ENCODE measurements at regions not wholly inside any gene's neighbourhood (a gene's known extent, or its start where the extent isn't known, plus 50 kb on each side); places are given as distances from the start of the nearest gene placed in this dataset.

- TF ChIP-seq CTCF (IDR thresholded peaks at IDR 0.05 in 2 of 3, conservative IDR thresholded peaks at IDR 0.05 in 1 of 3; ENCODE audit: control insufficient read depth in 2 of 3, extremely low read depth in 1 of 3, insufficient read depth in 1 of 3, low read depth in 3 of 3, low read length in 3 of 3) = no peak
- no peak for TF ChIP-seq SMC3 (IDR thresholded peaks at IDR 0.05; ENCODE audit: borderline replicate concordance, low read length)
- no peak for TF ChIP-seq BRCA1 (IDR thresholded peaks at IDR 0.05; ENCODE audit: low read depth, low read length)
- no peak for TF ChIP-seq POLR2AphosphoS5 (IDR thresholded peaks at IDR 0.05; ENCODE audit: low read length)
- no peak for TF ChIP-seq NR2C2 (IDR thresholded peaks at IDR 0.05; ENCODE audit: borderline replicate concordance, control insufficient read depth, insufficient read length, low read depth)
- TF ChIP-seq POLR2A (IDR thresholded peaks at IDR 0.05; ENCODE audit: low read depth, low read length) = no peak
- no peak for TF ChIP-seq MYC (IDR thresholded peaks at IDR 0.05; ENCODE audit: insufficient read depth, insufficient read length, insufficient replicate concordance, low read length, severe bottlenecking)
- TF ChIP-seq ATF7 (IDR thresholded peaks at IDR 0.05; ENCODE audit: low read depth) = no peak
- no peak for TF ChIP-seq SPI1 (IDR thresholded peaks at IDR 0.05; ENCODE audit: borderline replicate concordance, insufficient read depth, low read depth, low read length)
- TF ChIP-seq SUZ12 (IDR thresholded peaks at IDR 0.05; ENCODE audit: unreplicated experiment) = no peak
- no peak for TF ChIP-seq BHLHE40 (IDR thresholded peaks at IDR 0.05; ENCODE audit: borderline replicate concordance in 1 of 2, low read depth in 2 of 2, low read length in 1 of 2)
- no peak for TF ChIP-seq CEBPB (IDR thresholded peaks at IDR 0.05; ENCODE audit: borderline replicate concordance in 1 of 2, low read depth in 2 of 2, low read length in 2 of 2)
Observed at GRCh38 chr15:66886686-66887273, 178.6 kb upstream of the SMAD3 start.
